Thyroid gland (tissue), 4 donors: ENCODE measurements at regions not wholly inside any gene's neighbourhood (a gene's known extent, or its start where the extent isn't known, plus 50 kb on each side); places are given as distances from the start of the nearest gene placed in this dataset.
"Not testable (repeated sequence)": the region's sequence is repeated elsewhere in the genome, so short reads cannot be mapped to it uniquely, and the experiment has no call there.

ENCODE experiments used
- DNase-seq, 2 donors: peaks; one replicate each; pipeline ENCODE4 v3.0.0-alpha.2; 2019
- H3K27ac ChIP-seq, 3 donors: fragments of 200-600 bp; sonication (generic); 1 replicate in 2 of 3; 2 replicates in 1 of 3; pipeline ENCODE4 v1.5.1; 2016 to 2019; ENCODE audit warnings: mild to moderate bottlenecking in 1 of 3, moderate library complexity in 1 of 3
- H3K27me3 ChIP-seq: fragments of 200-600 bp; sonication (generic); one replicate; pipeline ENCODE4 v1.5.1; 2019
- H3K36me3 ChIP-seq, 2 donors: fragments of 200-600 bp; sonication (generic); one replicate each; pipeline ENCODE4 v1.5.1; 2016 to 2019
- H3K4me1 ChIP-seq, 2 donors: fragments of 200-600 bp; sonication (generic); one replicate each; pipeline ENCODE4 v1.5.1; 2017 to 2019
- H3K4me3 ChIP-seq, 3 donors: fragments of 200-600 bp; sonication (generic); replicated peaks in 1 of 3; 1 replicate in 2 of 3; 2 replicates in 1 of 3; pipeline ENCODE4 v1.5.1; 2016; ENCODE audit warnings: mild to moderate bottlenecking in 1 of 3
- H3K9me3 ChIP-seq: fragments of 200-600 bp; sonication (generic); one replicate; pipeline ENCODE4 v1.5.1; 2017
- CTCF ChIP-seq, 6 experiments: fragments of 200-600 bp in 3 of 6; fragments of 450-650 bp in 3 of 6; sonication (generic) in 3 of 6; IDR thresholded peaks; one replicate each; pipeline ENCODE4 v1.5.1; 2016 to 2019; ENCODE audit warnings: antibody characterized with exemption in 6 of 6, mild to moderate bottlenecking in 2 of 6, inconsistent platforms in 1 of 6, moderate library complexity in 1 of 6
- POLR2A ChIP-seq, 2 donors: fragments of 450-650 bp; IDR thresholded peaks; one replicate each; pipeline ENCODE4 v1.6.1; 2017; ENCODE audit warnings: antibody characterized with exemption in 2 of 2, mild to moderate bottlenecking in 2 of 2, moderate library complexity in 1 of 2
- WGBS, 2 donors: methylation state at CpG; one replicate each; pipeline ENCODE4 v1.1.5; 2017; 5-methylcytosine and 5-hydroxymethylcytosine counted together
- intact Hi-C: fragments of 100-400 bp; cut with DNase I; formaldehyde crosslinking; loops from one replicate; pipeline ENCODE4 v1.15.1; 2023

- TF ChIP-seq POLR2A (IDR thresholded peaks at IDR 0.05): no peak
- no peak for TF ChIP-seq CTCF (IDR thresholded peaks at IDR 0.05)
- DNase-seq: no peak
- 46 to 61% methylated on average over 17 to 25 of the region's 41 CpGs for WGBS, 2 donors
- intact Hi-C loops: loop anchor here (10.0 kb wide), 1 partner anchor 63 kb away; no protein-coding TSS in a partner anchor
- H3K4me1 ChIP-seq: no peaks in the 10 kb centered on the region
- no peaks in the 10 kb centered on the region for H3K27me3 ChIP-seq
- no peak overlapping the region for H3K27ac ChIP-seq
- H3K36me3 ChIP-seq: no peaks in the 10 kb centered on the region
- no peaks in the 10 kb centered on the region for H3K9me3 ChIP-seq
- H3K4me3 ChIP-seq: no peak overlapping the region
Measured at GRCh38 chr20:30281584-30282197, 975.8 kb upstream of the DEFB115 start.

- H3K4me3 ChIP-seq, H3K9me3 ChIP-seq, H3K36me3 ChIP-seq, H3K4me1 ChIP-seq, H3K27me3 ChIP-seq, H3K27ac ChIP-seq: not testable (repeated sequence)
- intact Hi-C loops: loop anchor here (10.0 kb wide), 1 partner anchor 61 kb away; no protein-coding TSS in a partner anchor
- DNase-seq: peak; percentile 73 to 78
- 41 to 58% methylated on average over 34 to 35 of the region's 47 CpGs for WGBS, 2 donors
Measured at GRCh38 chr20:30283476-30284280, 973.8 kb upstream of the DEFB115 start.

- Histone ChIP-seq H3K27me3 (no peaks in the 10 kb centered on the region), H3K4me1 (no peaks in the 10 kb centered on the region), H3K27ac (no peak overlapping the region), H3K36me3 (no peaks in the 10 kb centered on the region), H3K4me3 (no peak overlapping the region), H3K9me3 (no peaks in the 10 kb centered on the region)
- intact Hi-C loops: loop anchor here (10.0 kb wide), 1 partner anchor 60 kb away; no protein-coding TSS in a partner anchor
- WGBS, 2 donors: 46 to 65% methylated on average over 23 to 26 of the region's 33 CpGs
- TF ChIP-seq CTCF (IDR thresholded peaks at IDR 0.05): no peak
- TF ChIP-seq POLR2A (IDR thresholded peaks at IDR 0.05): no peak
- DNase-seq: no peak
Measured at GRCh38 chr20:30284281-30284905, 973.1 kb upstream of the DEFB115 start.

- DNase-seq: no peak
- Histone ChIP-seq H3K36me3 (no peaks in the 10 kb centered on the region), H3K4me1 (no peaks in the 10 kb centered on the region), H3K27me3 (no peaks in the 10 kb centered on the region), H3K9me3 (no peaks in the 10 kb centered on the region), H3K4me3 (no peak overlapping the region), H3K27ac (no peak overlapping the region)
- intact Hi-C loops: loop anchor here (10.0 kb wide), 1 partner anchor 59 kb away; no protein-coding TSS in a partner anchor
- TF ChIP-seq POLR2A (IDR thresholded peaks at IDR 0.05) (no peak), CTCF (IDR thresholded peaks at IDR 0.05) (no peak)
- 75 to 79% methylated on average over 17 of the region's 17 CpGs for WGBS, 2 donors
Measured at GRCh38 chr20:30285677-30286076, 971.8 kb upstream of the DEFB115 start.

- no peaks in the 10 kb centered on the region for H3K27me3 ChIP-seq
- H3K27ac ChIP-seq: no peak overlapping the region
- H3K4me1 ChIP-seq: no peaks in the 10 kb centered on the region
- DNase-seq: no peak
- intact Hi-C loops: loop anchor here (10.0 kb wide), 1 partner anchor 59 kb away; no protein-coding TSS in a partner anchor
- WGBS, 2 donors: 71 to 84% methylated on average over 15 of the region's 15 CpGs
- H3K4me3 ChIP-seq: no peak overlapping the region
- H3K9me3 ChIP-seq: no peaks in the 10 kb centered on the region
- TF ChIP-seq POLR2A (IDR thresholded peaks at IDR 0.05): no peak
- TF ChIP-seq CTCF (IDR thresholded peaks at IDR 0.05): no peak
- no peaks in the 10 kb centered on the region for H3K36me3 ChIP-seq
Measured at GRCh38 chr20:30286157-30286556, 971.3 kb upstream of the DEFB115 start.

GRCh38 chr20:30287459-30287858 is 970.0 kb upstream of the DEFB115 start:
- H3K4me1 ChIP-seq, DNase-seq, H3K9me3 ChIP-seq, H3K36me3 ChIP-seq, H3K4me3 ChIP-seq, H3K27ac ChIP-seq, H3K27me3 ChIP-seq: not testable (repeated sequence)
- intact Hi-C loops: loop anchor here (10.0 kb wide), 1 partner anchor 57 kb away; no protein-coding TSS in a partner anchor
- 88 to 89% methylated on average over 21 to 22 of the region's 22 CpGs for WGBS, 2 donors
